ENCODE measurements at regions not wholly inside any gene's neighbourhood (a gene's known extent, or its start where the extent isn't known, plus 50 kb on each side); places are given as distances from the start of the nearest gene placed in this dataset.
A peak's percentile ranks its signal among the peaks of the same experiment; 100 is the strongest.
"Not testable (repeated sequence)": the region's sequence is repeated elsewhere in the genome, so short reads cannot be mapped to it uniquely, and the experiment has no call there.

DNA sequence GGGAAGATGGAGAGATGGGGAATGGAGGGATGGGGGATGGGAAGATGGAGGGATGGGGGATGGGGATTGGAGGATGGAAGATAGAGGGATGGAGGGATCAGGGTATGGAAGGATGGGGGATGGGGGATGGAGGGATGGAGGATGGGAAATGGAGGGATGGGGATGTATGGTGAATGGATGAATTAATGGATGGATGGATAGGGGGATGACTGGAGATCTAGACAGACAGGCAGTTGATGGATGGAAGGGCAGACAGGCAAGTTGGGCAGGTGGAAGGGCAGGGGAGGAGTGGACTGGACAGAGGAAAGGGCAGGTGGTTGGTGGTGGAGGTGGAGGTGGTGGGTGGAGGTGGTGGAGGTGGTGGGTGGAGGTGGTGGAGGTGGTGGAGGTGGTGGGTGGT is 167.2 kb downstream of the C9orf50 start:
- no peak for DNase-seq

DNA sequence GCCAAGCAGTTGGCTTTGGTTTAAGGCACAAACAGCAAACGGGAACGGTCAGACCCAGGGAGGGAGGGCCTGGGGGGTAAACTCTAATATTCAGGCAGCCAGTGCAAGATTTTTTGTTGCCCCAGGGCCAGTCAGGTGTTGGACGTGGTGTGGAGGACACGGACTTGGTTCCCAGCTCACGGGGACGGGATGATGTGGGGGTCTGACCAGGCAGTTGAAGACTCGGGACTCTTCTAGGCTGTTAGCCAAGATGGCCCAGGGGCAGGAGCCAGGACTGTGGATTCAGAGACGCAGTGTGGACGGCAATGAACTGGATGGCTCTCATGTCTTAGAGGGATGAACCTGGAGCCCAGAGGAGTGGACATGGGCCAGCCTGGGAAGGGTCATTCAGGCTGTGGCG is 169.2 kb downstream of the C9orf50 start:
- no peak for DNase-seq

DNA sequence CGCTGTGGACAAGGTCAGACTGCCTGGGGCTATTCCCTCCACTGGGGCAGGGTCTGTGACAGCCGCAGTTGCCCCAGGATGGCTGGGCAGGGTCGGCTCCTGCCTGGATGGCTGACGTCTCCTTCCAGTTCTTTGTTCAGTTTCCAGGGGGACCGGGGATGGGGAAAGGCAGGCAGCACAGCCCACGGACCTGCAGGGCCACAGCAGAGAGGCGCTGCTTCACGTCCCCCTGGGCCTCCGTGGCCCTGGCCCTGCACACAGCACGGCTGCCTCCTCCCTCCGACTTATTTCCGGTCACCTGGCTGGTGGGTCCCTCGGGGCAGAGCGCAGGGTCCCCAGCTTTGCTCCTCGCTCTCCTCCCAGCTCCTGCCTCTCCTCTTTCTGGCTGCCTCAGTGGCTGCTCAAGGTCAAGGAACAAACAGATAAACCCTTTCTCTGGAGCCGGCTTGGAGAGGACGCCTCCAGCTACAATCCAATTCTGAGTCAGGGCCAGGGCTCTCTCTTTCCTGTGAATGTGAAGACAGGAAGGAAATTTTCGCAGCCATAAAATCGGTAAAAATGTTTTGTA is 169.7 kb downstream of the C9orf50 start:
- DNase-seq, result no peak

DNA sequence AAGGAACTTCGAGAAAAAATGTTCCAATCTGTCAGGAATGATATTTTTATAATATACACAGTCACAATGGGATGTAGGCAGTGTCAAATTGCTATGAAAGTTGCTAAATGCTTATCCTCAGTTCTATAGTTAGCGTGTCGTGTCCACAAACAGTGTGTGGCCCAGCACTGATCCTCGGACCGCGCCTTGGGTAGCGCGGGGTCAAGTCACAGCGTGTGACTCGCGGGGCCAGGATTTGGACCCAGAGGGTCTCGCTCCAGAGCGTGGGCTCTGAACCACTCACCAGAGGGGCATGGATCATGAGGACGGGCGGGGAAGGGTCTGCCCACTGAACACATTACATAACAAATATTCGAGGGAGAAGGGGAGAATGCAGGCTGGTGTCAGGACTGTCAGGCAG is 171.8 kb downstream of the C9orf50 start:
- DNase-seq, result no peak

DNA sequence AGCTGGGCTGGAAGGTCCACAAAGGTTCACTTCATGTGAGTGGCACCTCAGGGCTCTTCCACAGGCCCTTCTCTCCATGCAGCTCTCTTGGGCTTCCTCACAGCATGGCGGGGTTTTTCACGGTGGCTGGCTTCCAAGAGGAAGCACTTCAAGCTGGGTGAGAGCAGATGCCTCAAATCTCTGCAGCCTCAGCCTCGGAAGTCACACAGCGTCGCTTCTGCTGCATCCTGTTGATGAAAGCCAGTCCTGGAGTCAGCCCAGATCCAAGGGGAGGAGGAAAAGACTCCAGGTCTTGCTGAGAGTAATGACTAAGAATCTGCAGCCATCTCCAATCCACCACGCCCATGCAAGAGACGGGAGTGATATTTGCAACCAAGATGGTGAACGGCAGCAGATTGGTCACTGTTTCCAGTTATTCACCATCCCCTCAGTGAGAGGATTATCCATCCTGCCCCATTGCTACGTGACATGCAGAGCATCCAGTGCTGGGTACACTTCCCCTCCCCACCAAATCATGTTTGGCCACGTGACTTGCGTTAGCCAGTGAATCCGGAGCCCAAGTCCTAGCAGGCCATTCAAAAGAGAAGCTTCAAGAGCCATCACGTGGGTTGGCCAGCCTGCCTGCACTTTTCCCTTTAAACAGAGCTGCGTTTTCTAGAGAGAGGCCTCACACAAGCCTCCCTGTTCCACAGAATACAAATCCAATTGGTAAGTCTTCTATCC is 173.9 kb downstream of the C9orf50 start:
- DNase-seq, result no peak

DNA sequence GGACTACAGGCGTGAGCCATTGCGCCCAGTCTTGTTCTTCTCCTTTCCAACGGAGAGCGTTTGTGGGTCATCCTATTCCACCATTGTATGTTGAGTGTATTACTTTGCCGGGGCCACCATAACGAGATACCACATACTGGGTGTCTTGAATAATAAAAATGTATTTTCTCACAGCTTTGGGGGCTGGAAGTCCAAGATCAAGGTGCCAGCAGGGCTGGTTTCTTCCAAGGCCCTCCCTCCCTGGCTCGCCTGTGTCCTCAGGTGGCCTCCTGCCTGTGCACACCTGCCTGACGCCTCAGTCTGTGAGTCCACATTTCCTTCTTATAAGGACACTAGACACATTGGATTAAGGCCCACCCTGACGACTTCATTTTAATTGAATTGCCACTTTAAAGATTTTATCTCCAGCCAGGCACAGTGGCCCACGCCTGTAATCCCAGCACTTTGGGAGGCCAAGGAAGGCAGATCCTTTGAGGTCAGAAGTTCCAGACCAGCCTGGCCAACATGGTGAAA is 175.1 kb downstream of the C9orf50 start:
- DNase-seq, result no peak

DNA sequence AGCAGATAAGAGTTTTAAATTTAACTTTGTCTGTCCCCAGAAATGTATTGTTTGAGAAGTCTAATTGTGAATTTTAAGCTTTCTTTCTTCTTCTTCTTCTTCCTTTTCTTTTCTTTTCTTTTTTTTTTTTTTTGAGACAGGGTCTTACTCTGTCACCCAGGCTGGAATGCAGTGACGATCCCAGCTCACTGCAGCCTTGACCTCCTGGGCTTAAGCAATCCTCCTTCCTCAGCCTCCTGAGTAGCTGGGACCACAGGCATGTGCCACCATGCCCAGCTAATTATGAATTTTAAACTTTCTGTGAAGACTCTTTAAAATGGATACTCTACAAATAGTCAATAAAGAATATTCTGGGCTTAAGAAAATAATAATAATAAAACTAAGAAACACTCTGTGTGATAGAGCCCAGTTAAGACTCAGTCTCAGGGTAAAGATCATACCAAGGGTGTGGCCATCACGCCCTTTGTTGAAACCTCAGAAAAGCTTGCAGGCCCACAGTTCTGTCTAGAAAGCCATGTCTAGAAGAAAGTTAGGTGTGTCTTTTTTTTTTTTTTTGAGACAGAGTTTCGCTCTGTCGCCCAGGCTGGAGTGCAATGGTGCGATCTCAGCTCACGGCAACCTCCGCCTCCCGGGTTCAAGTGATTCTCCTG is 177.3 kb downstream of the C9orf50 start:
- DNase-seq, result not testable (repeated sequence)

DNA sequence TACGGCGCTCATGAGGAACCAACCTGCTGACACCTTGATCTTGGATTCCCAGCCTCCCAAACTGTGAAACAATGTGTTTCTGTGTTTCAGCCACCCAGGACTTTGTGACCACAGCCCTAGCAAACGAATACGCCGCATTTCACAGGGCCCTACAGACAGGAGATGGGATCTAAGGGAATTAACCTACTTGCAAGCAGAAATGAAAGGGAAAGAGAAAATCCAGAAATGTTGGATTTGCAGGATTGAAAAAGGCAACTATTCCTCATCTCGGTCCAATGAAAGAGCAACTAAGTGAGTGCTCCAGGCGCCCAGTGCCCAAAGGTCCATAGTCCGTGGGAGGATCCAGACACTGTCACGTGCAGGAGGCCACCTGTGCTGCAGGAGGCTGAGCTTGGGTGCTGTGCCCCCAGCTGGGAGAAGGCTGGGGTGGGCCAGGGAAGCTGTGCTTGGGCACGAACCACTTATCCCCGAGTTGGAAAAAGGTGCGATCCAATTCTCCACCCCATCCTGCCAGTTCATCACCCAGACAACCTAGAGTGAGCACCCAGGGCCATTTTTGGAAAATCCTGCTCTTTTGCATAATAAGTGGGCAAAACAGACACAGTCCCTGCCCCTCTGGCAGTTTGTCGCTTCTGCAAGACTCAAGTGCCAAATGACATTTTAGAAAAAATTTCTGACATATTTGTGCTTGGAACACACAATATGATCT is 177.9 kb downstream of the C9orf50 start:
- no peak for DNase-seq

DNA sequence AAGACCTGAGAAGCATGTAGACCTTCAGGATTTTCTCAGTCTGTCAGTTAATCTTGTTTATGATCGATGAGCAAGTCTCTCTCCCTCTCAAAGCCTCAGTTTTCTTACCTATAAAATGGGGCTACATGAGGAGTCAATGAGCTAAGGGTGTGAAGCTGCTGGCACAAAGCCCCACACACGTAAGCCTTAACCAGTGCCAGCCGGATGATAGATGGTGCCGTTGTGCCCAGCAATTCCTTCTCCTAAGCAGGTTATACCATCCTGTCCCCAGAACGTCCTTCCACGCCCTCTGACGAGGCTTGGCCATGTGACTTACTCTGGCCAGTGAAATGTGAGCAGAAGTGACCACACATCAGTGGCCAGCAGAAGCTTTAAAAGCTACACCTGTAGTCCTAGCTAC is 179.0 kb downstream of the C9orf50 start:
- DNase-seq, result no peak

DNA sequence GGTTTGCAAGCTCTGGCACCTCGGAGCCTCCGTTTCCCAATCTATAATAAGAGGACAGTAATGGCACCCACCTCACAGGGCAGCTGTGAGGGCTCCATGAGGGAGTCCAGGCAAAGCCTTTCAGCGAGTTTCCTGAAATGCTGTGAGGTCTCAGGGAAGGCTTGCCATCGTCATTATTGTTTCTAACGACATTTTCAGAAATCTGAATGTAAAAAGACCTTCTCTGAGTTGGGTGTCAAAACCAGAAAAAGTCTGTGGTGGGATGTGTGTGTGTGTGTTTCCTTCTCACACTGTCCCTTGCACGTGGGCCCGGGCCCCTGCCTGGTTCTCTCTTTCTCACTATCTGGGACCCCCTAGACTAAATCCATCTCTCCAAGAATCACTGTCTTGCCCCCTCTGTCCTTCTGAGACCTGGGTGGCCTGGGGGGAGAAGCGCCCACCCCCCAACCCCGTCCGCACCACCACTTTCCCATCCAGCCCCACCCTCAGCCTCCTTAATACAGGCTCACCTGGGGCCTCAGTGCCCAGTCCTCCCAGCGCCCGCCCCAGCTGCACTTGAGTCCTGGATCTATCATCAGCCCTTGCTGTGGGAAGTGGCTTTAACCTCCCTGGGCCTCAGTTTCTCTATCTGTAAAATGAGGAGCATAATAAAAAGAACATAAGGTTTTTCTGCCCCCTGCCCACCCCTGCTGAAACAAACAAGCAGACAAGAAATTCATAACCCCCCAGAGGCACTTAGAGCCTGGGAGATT is 180.3 kb downstream of the C9orf50 start:
- DNase-seq, result no peak

DNA sequence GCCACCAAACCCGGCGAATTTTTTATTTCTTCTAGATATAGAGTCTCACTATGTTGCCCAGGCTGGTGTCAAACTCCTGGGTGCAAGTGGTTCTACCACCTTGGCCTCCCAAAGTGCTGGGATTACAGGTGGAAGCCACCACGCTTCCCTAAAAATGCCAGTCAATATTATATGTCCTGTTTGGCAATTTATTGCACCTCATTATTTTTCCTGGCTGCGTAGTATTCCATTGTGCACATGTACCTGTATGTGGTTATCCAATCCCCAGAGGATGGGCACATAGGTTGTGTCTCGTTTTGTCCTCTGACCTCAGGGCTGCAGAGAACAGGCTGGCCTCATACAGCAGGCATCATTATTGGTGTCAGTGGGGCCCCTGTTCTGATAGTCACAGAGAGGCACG is 181.7 kb downstream of the C9orf50 start:
- no peak for DNase-seq

DNA sequence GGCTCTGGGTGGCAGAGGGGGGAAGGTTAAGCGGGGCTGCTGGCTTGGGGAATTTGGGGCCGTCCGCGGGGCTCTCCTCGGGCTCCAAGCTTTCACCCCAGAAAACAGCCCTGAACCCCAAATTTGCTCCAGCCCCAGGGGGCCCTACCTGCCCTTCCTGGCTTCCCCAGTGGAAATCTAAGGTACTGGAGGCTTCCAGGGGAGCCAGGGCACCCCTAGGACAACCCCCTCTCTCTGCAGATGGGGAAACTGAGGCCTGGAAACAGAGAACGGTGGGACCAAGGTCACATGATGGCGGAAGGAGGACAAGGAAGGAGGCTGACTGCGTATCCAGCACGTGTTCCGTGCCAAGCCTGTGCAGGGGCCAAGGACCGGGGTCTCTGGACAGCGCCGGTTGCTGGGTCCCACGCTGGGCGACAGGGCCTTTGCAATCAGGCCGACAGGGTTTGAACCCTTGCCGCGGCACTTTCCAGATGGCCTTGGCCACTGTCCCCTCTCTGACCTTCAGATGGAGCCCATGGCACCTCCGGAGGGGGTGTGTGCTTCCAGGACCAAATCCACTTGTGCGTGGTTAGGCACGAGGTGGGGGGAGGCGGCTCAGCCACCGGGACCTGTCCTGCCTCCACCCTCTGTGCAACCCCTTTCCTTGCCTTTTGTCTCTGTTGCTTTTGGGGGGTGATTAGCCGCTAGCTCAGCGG is 183.1 kb downstream of the C9orf50 start:
- no peak for DNase-seq

DNA sequence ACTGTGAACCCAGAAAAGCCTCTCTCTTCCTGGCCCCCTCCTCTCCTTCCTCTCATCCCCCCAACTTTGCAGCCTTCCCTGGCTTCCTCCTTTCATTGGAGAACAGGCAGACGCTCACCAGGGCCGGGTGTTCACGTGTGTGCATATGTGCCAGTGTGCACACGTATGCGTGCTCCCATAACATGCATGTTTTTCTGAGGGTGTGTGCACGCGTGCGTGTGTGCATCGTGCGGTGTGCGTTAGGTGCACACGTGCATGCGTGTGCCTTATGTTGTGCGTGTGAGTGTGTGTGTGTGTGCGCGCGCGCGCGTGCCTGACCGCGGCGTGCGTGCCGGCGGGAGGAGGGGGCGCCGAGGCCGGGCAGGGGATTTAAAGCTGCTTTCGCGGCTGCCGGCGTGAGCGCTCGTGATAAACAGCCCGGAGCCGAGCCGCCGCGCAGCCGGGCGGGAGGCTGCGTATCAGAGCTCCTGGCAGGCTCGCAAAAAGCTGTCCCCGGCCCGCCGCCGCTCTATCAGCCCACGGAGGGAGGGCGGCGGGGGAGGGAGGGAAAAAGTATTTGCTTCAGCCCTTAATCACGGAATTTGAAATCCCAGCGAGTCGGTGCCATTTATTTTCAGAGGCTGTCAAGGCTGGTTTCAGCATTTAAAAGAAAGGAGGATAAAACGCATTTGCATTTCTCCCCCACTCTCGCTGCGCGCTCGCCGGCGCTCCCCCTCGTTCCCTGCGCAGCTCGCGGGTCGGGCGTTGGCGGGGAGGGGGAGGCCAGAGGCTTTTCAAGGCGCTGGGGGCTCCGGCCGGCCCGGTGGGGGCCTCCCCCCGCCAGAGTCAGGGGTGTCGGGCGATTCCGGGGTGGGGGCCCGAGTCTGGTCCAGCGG is 183.9 kb downstream of the C9orf50 start:
- peak; percentile 24 for DNase-seq

DNA sequence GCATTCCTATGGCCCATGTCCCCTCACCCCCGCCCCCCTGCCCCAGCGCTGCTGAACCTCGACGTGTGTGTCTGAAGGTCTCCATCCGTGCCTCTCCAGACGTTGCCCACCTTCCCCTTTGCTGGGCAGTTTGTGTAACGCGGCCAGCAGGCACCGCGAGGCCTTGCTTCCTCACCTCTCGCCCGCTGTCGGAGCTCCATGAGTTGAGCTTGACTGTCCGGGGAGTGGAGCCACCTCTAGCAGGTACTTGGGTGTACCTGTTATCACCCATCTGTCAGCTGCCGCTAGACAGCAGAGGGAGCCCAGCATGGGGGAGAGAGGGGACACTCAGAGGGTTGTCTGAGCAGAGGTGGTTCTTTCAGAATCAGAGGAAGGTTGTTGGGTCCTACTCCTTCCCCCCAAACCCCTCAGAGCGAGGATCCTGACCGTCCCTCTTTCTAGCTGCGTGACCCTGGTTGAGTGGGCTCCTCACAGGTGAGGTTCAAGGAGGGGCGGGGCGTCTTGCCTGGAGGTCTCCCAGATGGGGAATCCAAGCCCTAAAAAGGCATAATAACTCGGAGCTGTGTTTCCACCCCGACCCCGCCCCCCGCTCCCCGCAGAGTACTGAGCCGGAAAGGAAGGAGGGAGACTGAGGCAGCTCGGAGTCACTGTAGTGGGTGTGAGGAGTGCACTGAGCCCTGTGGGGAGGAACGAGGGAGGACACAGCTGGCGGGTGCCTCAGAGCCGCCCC is 184.7 kb downstream of the C9orf50 start:
- DNase-seq, result no peak

DNA sequence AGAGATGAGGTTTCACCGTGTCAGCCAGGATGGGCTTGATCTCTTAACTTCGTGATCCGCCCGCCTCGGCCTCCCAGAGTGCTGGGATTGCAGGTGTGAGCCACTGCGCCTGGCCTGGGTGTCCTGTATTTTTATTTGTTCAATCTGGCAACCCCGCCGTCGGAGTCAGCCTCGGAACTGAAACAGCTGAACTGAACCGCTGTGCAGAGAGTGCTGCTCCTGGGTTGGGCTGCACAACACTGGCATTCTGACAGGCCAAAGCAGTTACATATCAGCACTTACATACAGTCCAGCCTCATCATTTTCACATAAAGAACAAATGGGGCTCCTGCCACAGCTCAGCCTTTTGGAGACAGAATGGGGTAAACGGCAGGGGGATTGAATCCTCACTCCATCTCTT is 185.6 kb downstream of the C9orf50 start:
- no peak for DNase-seq

DNA sequence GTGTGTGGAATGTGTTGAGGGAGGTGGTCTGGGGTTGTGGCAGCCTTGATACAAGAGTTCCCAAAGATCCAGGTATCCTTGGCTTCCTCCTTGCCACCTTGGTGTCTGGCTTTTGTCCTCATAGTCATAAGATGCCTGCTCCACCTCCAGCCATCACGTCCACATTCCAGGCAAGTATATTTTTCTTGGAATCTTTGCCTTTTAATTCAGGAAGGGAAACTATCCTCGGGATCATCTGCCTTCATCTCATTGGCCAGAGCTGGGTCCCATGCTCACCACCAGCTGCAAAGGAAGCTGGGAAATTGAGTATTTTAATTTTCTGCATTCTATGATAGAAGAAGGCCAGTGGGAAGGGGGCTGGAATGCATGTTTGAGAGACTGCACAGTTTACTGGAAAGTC is 186.7 kb downstream of the C9orf50 start:
- DNase-seq, result no peak

DNA sequence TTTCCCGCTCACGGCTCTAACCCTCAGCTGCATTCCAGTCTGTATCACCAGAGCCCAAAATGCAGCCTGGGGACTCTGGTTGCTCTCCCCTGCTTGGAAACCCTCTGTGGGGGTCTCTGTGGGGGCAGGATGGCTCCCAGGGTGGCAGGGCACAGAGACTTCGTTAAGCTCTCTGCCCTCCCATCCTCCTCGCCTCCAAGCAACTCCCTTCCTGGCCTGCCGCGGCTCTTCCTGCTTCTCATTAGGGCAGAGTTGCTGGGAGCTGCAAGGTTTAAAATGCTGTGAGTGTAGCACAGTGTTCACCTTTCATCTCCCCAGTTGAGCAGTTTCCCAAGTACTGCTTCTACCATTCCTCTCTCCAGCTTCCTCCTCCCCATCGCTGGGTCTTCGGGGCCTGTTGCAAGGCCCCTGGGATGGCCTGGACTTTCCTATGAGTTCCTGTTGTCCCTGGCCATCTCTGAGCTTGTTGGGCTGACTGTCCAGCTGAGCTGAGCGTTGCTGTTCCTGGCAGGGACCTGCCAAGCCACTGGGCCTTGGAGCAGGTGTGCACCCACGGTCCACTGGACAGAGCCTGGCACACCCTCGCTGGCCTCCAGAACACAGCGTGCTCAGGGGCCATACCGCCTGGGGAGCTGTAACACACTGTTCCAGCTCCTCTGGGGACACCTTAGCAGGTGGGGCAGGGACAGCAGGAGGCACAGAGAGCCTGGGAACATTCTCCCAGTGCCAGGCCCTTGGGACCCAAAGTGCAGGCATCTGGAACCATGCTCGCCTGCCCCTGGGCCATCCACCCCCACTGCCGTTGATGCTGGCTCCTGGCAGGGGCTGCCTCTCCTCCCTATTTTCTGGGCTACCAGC is 188.4 kb downstream of the C9orf50 start:
- no peak for DNase-seq

DNA sequence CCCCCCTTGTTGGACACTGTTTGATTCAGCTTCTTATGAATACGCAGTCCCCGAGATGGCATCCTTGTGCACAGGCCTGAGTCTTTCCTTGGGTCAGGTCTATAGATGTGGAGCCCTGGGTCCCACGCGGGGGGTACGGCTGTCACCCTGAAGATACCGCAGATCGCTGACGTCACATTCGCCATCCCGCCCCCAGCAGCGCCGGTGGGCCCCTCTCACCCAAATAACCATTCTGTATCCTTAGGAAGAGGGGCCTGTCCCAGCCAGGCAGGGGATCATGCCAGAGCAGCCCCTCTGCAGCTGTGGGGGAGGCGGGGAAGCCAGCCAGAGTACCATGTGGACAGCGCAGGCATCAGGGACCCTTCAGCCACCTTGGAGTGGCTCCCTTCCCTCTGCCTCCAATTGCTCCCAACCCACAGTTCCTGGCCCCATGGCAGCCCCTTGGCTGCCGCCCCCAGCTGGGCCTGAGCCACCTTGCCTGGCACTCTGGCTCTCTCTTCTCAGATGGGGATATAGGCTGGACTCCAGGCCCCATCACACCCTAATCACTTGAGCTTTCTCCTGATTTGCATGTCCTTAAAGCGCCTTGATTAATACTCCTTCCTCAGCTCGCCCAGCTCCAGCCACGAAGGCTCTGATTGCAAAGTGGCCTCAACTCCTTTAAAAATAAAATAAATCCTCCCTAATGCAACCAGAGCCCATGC is 189.8 kb downstream of the C9orf50 start:
- DNase-seq, result no peak
